OCI-LY1 (cell line): ENCODE measurements at regions not wholly inside any gene's neighbourhood (a gene's known extent, or its start where the extent isn't known, plus 50 kb on each side); places are given as distances from the start of the nearest gene placed in this dataset.

ENCODE experiments used
- H2AFZ ChIP-seq: fragments of 200-600 bp; sonication (generic), shearing (Covaris generic); 2 replicates; pipeline ENCODE4 v1.6.0; 2014; ENCODE audit warnings: antibody characterized with exemption, mild to moderate bottlenecking, low read length
- H3F3A ChIP-seq: fragments of 200-600 bp; sonication (generic), shearing (Covaris generic); 2 replicates; pipeline ENCODE4 v1.6.0; 2014; ENCODE audit warnings: mild to moderate bottlenecking, antibody characterized with exemption, low read length, moderate library complexity; ENCODE audit not compliant: insufficient read depth
- H3K27ac ChIP-seq: fragments of 200-600 bp; sonication (generic); 2 replicates; pipeline ENCODE4 v1.5.1; 2014; ENCODE audit warnings: low read length, mixed run types, mild to moderate bottlenecking, low read depth; ENCODE audit not compliant: poor library complexity, severe bottlenecking
- H3K27me3 ChIP-seq: fragments of 200-600 bp; sonication (generic); 2 replicates; pipeline ENCODE4 v1.6.0; 2014; ENCODE audit warnings: antibody characterized with exemption, mild to moderate bottlenecking, low read length, moderate library complexity; ENCODE audit not compliant: insufficient read depth
- H3K36me3 ChIP-seq: fragments of 200-600 bp; sonication (generic); 2 replicates; pipeline ENCODE4 v1.6.1; 2014; ENCODE audit warnings: mild to moderate bottlenecking, antibody characterized with exemption, low read length, moderate library complexity, mixed read lengths; ENCODE audit not compliant: insufficient read depth
- H3K4me1 ChIP-seq: fragments of 200-600 bp; sonication (generic); 2 replicates; pipeline ENCODE4 v1.5.1; 2014; ENCODE audit warnings: mild to moderate bottlenecking, low read length, moderate library complexity; ENCODE audit not compliant: insufficient read depth, severe bottlenecking
- H3K4me2 ChIP-seq: fragments of 200-600 bp; sonication (generic), shearing (Covaris generic); 2 replicates; pipeline ENCODE4 v1.6.1; 2014; ENCODE audit warnings: low read length
- H3K4me3 ChIP-seq: fragments of 200-600 bp; sonication (generic); 2 replicates; pipeline ENCODE4 v1.5.1; 2014; ENCODE audit warnings: low read length, low read depth, mild to moderate bottlenecking, mixed read lengths; ENCODE audit not compliant: poor library complexity, severe bottlenecking
- H3K79me2 ChIP-seq: fragments of 200-600 bp; shearing (Covaris generic); 2 replicates; pipeline ENCODE4 v1.6.1; 2016; ENCODE audit warnings: mixed run types, low read length, mixed read lengths; ENCODE audit not compliant: insufficient read depth
- H3K9ac ChIP-seq: fragments of 200-600 bp; sonication (generic), shearing (Covaris generic); 2 replicates; pipeline ENCODE4 v1.6.1; 2014; ENCODE audit warnings: mild to moderate bottlenecking, low read length, mixed read lengths
- H3K9me2 ChIP-seq: fragments of 200-600 bp; sonication (generic), shearing (Covaris generic); 2 replicates; pipeline ENCODE4 v1.6.1; 2014; ENCODE audit warnings: low read depth, mild to moderate bottlenecking, low read length, mixed read lengths
- H3K9me3 ChIP-seq: fragments of 200-600 bp; shearing (Covaris generic); 2 replicates; pipeline ENCODE4 v1.6.1; 2014; ENCODE audit warnings: low read length, mixed read lengths
- H4K20me1 ChIP-seq: fragments of 200-600 bp; sonication (generic), shearing (Covaris generic); 2 replicates; pipeline ENCODE4 v1.6.0; 2016; ENCODE audit warnings: mild to moderate bottlenecking, low read length; ENCODE audit not compliant: insufficient read depth
- EZH2 ChIP-seq: fragments of 200-600 bp; sonication (generic), shearing (Covaris generic); IDR thresholded peaks from 2 replicates; pipeline ENCODE4 v1.8.0; 2017; ENCODE audit warnings: borderline replicate concordance, mixed run types, mild to moderate bottlenecking, antibody characterized with exemption, low read length, moderate library complexity, mixed read lengths
- TF ChIP-seq, protein P1 (sequence below): fragments of 200-600 bp; sonication (generic), shearing (Covaris generic); IDR thresholded peaks from 2 replicates; pipeline ENCODE4 v1.5.1; 2017; ENCODE audit warnings: mild to moderate bottlenecking, antibody characterized with exemption, low read length, moderate library complexity, mixed read lengths

DNA sequence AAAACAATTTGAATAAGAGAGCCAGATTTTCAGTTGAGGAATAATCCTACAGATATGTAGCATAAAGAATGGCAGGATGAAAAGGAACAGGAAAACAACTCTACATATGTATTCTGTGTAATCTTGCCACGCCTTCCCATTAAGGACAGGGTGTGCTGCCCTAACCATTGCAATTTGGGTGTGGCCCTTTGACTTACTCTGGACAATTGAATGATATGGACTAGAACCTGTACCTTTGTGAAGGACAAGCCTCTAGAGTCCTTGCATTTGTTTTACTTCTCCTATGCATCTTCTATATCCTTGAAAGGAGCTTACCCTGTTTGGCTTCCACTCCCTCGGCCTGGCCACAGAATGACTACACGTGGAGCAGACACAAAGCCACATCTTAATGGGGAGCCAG, 1261.6 kb upstream of the GBE1 start:
- TF ChIP-seq, protein P1, sequence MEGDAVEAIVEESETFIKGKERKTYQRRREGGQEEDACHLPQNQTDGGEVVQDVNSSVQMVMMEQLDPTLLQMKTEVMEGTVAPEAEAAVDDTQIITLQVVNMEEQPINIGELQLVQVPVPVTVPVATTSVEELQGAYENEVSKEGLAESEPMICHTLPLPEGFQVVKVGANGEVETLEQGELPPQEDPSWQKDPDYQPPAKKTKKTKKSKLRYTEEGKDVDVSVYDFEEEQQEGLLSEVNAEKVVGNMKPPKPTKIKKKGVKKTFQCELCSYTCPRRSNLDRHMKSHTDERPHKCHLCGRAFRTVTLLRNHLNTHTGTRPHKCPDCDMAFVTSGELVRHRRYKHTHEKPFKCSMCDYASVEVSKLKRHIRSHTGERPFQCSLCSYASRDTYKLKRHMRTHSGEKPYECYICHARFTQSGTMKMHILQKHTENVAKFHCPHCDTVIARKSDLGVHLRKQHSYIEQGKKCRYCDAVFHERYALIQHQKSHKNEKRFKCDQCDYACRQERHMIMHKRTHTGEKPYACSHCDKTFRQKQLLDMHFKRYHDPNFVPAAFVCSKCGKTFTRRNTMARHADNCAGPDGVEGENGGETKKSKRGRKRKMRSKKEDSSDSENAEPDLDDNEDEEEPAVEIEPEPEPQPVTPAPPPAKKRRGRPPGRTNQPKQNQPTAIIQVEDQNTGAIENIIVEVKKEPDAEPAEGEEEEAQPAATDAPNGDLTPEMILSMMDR: no peak
- no peak for TF ChIP-seq EZH2
- Histone ChIP-seq H4K20me1 (no peaks in the 10 kb centered on the region), H3K27ac (no peak overlapping the region), H2AFZ (peak overlapping the region; percentile 57; the same call in 1 of the 2 replicates), H3K4me2 (no peak overlapping the region), H3K4me1 (no peaks in the 10 kb centered on the region), H3K9ac (no peak overlapping the region), H3F3A (no peaks in the 10 kb centered on the region), H3K4me3 (no peak overlapping the region), H3K79me2 (no peaks in the 10 kb centered on the region), H3K9me2 (no peaks in the 10 kb centered on the region), H3K9me3 (no peaks in the 10 kb centered on the region), H3K36me3 (no peaks in the 10 kb centered on the region), H3K27me3 (no peaks in the 10 kb centered on the region)

DNA sequence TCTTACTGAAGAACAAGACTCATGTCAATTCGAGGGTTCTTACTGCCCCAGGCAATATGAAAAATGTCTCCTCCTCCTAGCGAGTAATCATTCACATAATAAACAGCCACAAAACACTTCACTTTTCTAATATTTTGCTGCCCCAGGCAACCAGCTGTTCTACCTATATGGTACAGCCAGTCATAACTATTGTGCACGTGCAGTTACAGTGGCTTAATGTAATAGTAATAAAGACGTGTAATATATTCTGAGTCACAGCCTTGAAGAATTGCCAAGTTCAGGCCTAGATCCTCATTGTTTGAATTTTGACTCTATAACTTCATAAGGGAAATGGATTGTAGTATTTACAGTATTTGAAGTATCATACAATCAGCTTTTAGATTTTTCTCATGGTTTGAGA, 1250.0 kb upstream of the GBE1 start:
- Histone ChIP-seq H2AFZ (peak overlapping the region; percentile 90; the same call in 1 of the 2 replicates), H4K20me1 (no peaks in the 10 kb centered on the region), H3K9ac (no peak overlapping the region), H3F3A (no peaks in the 10 kb centered on the region), H3K27ac (no peak overlapping the region), H3K27me3 (no peaks in the 10 kb centered on the region), H3K9me3 (no peaks in the 10 kb centered on the region; the same call in 1 of the 2 replicates), H3K36me3 (no peaks in the 10 kb centered on the region), H3K4me2 (no peak overlapping the region), H3K79me2 (no peaks in the 10 kb centered on the region), H3K4me1 (peaks cover 12% of the 10 kb centered on the region), H3K9me2 (no peaks in the 10 kb centered on the region), H3K4me3 (no peak overlapping the region)
- TF ChIP-seq, protein P1: no peak
- TF ChIP-seq EZH2: no peak

DNA sequence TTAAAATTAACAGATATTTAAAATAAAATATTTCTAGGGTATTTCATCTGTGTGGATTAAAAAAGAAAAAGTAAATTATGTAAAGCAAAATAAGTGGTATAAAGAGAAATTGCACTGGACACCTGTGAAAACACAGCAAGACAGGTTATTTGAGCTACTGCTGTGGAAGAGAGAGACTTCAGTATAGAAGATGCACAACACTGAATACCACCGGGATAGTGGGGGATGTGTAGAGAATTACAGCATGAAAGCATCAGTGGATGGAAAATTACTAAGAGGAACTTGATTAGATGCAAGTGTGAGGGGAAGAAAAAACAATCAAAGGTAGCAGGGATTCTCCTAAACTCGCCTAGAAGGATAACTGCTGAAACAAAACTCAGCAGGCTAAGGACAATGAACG, 1242.5 kb upstream of the GBE1 start:
- Histone ChIP-seq H2AFZ (peak overlapping the region; percentile 3; the same call in 1 of the 2 replicates), H3K4me2 (peak overlapping the region; percentile 64), H3K4me3 (peak overlapping the region; percentile 45), H4K20me1 (no peaks in the 10 kb centered on the region), H3K79me2 (no peaks in the 10 kb centered on the region), H3K9ac (peak overlapping the region; percentile 59), H3K27me3 (no peaks in the 10 kb centered on the region), H3F3A (no peaks in the 10 kb centered on the region), H3K4me1 (peaks cover 65% of the 10 kb centered on the region), H3K27ac (peak overlapping the region; percentile 99), H3K9me2 (no peaks in the 10 kb centered on the region), H3K36me3 (peaks cover 7% of the 10 kb centered on the region; the same call in 1 of the 2 replicates), H3K9me3 (peaks cover 3% of the 10 kb centered on the region; the same call in 1 of the 2 replicates)
- TF ChIP-seq, protein P1: no peak
- no peak for TF ChIP-seq EZH2
